ENCODE measurements at regions not wholly inside any gene's neighbourhood (a gene's known extent, or its start where the extent isn't known, plus 50 kb on each side); places are given as distances from the start of the nearest gene placed in this dataset.
A peak's percentile ranks its signal among the peaks of the same experiment; 100 is the strongest.
"Not testable (repeated sequence)": the region's sequence is repeated elsewhere in the genome, so short reads cannot be mapped to it uniquely, and the experiment has no call there.

GRCh38 chr15:62847900-62848489 is 194.6 kb upstream of the TPM1 start:
- peak; percentile 60 for DNase-seq

GRCh38 chr15:62848632-62849050 is 193.9 kb upstream of the TPM1 start:
- no peak for DNase-seq

GRCh38 chr15:62849316-62850106 is 193.0 kb upstream of the TPM1 start:
- peak; percentile 1 for DNase-seq

- no peak for DNase-seq
Observed at GRCh38 chr15:62850318-62850717, 192.2 kb upstream of the TPM1 start.

GRCh38 chr15:62850791-62851291 is 191.7 kb upstream of the TPM1 start:
- DNase-seq: no peak

- peak; percentile 63 for DNase-seq
Observed at GRCh38 chr15:62853114-62853840, 189.3 kb upstream of the TPM1 start.

GRCh38 chr15:62853841-62854225 is 188.7 kb upstream of the TPM1 start:
- DNase-seq: no peak

GRCh38 chr15:62854420-62855084 is 188.0 kb upstream of the TPM1 start:
- DNase-seq: no peak

- no peak for DNase-seq
Observed at GRCh38 chr15:62855085-62855476, 187.5 kb upstream of the TPM1 start.

- no peak for DNase-seq
Observed at GRCh38 chr15:62856466-62857246, 185.9 kb upstream of the TPM1 start.

- DNase-seq: no peak
Observed at GRCh38 chr15:62857411-62857853, 185.1 kb upstream of the TPM1 start.

GRCh38 chr15:62858343-62858742 is 184.2 kb upstream of the TPM1 start:
- no peak for DNase-seq

- DNase-seq: no peak
Observed at GRCh38 chr15:62862717-62863116, 179.8 kb upstream of the TPM1 start.

GRCh38 chr15:62866366-62866765 is 176.2 kb upstream of the TPM1 start:
- DNase-seq: no peak

GRCh38 chr15:62867844-62868243 is 174.7 kb upstream of the TPM1 start:
- DNase-seq: no peak

GRCh38 chr15:62868507-62868906 is 174.0 kb upstream of the TPM1 start:
- DNase-seq: no peak

GRCh38 chr15:62869116-62869515 is 173.4 kb upstream of the TPM1 start:
- no peak for DNase-seq

GRCh38 chr15:62870216-62870615 is 172.3 kb upstream of the TPM1 start:
- no peak for DNase-seq

- DNase-seq: not testable (repeated sequence)
Observed at GRCh38 chr15:62870701-62871100, 171.8 kb upstream of the TPM1 start.

GRCh38 chr15:62873203-62873602 is 169.3 kb upstream of the TPM1 start:
- no peak for DNase-seq

- no peak for DNase-seq
Observed at GRCh38 chr15:62874064-62874463, 168.5 kb upstream of the TPM1 start.

- DNase-seq: no peak
Observed at GRCh38 chr15:62874959-62875625, 167.5 kb upstream of the TPM1 start.
